Liver (tissue), 8 donors: ENCODE measurements at regions not wholly inside any gene's neighbourhood (a gene's known extent, or its start where the extent isn't known, plus 50 kb on each side); places are given as distances from the start of the nearest gene placed in this dataset.

Experiments
- DNase-seq: peaks from one replicate; pipeline ENCODE4 v3.0.0-alpha.2; 2017; ENCODE audit warnings: low spot score
- H3K27ac ChIP-seq, 2 donors: one replicate each; pipeline ENCODE4 v1.7.0; 2013; ENCODE audit warnings: inconsistent platforms in 2 of 2, low read length in 2 of 2, control low read depth in 1 of 2, low read depth in 1 of 2, mild to moderate bottlenecking in 1 of 2
- H3K27me3 ChIP-seq, 4 donors: one replicate each; pipeline versions ENCODE4 v1.6.1 to v1.7.0; 2013; ENCODE audit warnings: low read length in 3 of 4, inconsistent platforms in 1 of 4, mild to moderate bottlenecking in 1 of 4, moderate library complexity in 1 of 4; ENCODE audit not compliant: control insufficient read depth in 4 of 4, insufficient read depth in 4 of 4
- H3K36me3 ChIP-seq, 4 donors: one replicate each; pipeline versions ENCODE4 v1.6.1 to v1.7.0; 2013; ENCODE audit warnings: low read length in 3 of 4, mild to moderate bottlenecking in 3 of 4, low read depth in 1 of 4, moderate library complexity in 1 of 4; ENCODE audit not compliant: control insufficient read depth in 4 of 4, insufficient read depth in 3 of 4
- H3K4me1 ChIP-seq, 4 donors: one replicate each; pipeline versions ENCODE4 v1.6.1 to v1.7.0; 2013; ENCODE audit warnings: low read length in 3 of 4, mild to moderate bottlenecking in 3 of 4, moderate library complexity in 1 of 4; ENCODE audit not compliant: control insufficient read depth in 4 of 4, insufficient read depth in 4 of 4
- H3K4me3 ChIP-seq, 3 donors: one replicate each; pipeline versions ENCODE4 v1.6.1 to v1.7.0; 2013; ENCODE audit warnings: low read length in 3 of 3, control low read depth in 1 of 3, low read depth in 1 of 3, mild to moderate bottlenecking in 1 of 3
- H3K9ac ChIP-seq, 2 donors: one replicate each; pipeline ENCODE4 v1.7.0; 2013; ENCODE audit warnings: low read length in 2 of 2, mild to moderate bottlenecking in 2 of 2, moderate library complexity in 2 of 2, control low read depth in 1 of 2, low read depth in 1 of 2
- H3K9me3 ChIP-seq, 4 donors: one replicate each; pipeline versions ENCODE4 v1.6.1 to v1.7.0; 2013; ENCODE audit warnings: low read length in 3 of 4; ENCODE audit not compliant: control insufficient read depth in 4 of 4
- ATF3 ChIP-seq: IDR thresholded peaks from 2 replicates; pipeline ENCODE4 v1.6.1; 2016; ENCODE audit warnings: antibody characterized with exemption
- CTCF ChIP-seq: fragments of 150-350 bp; IDR thresholded peaks from 2 replicates; pipeline ENCODE4 v1.5.1; 2017; ENCODE audit warnings: improper control_type of control experiment, low read depth, low read length; ENCODE audit not compliant: missing input control
- EGR1 ChIP-seq, 2 donors: IDR thresholded peaks; 2 replicates each; pipeline ENCODE4 v1.6.1; 2016 to 2018; ENCODE audit warnings: antibody characterized with exemption in 2 of 2, low read depth in 2 of 2
- FOXA1 ChIP-seq: IDR thresholded peaks from 2 replicates; pipeline ENCODE4 v1.6.1; 2016; ENCODE audit warnings: antibody characterized with exemption
- FOXA2 ChIP-seq: IDR thresholded peaks from 2 replicates; pipeline ENCODE4 v1.6.1; 2016; ENCODE audit warnings: antibody characterized with exemption
- GABPA ChIP-seq, 2 donors: IDR thresholded peaks in 1 of 2; conservative IDR thresholded peaks in 1 of 2; 2 replicates each; pipeline ENCODE4 v1.6.1; 2016; ENCODE audit warnings: antibody characterized with exemption in 2 of 2, mild to moderate bottlenecking in 1 of 2, moderate library complexity in 1 of 2
- HNF4A ChIP-seq, 2 donors: conservative IDR thresholded peaks; 2 replicates each; pipeline ENCODE4 v1.6.1; 2016; ENCODE audit warnings: antibody characterized with exemption in 2 of 2, mild to moderate bottlenecking in 2 of 2
- HNF4G ChIP-seq: IDR thresholded peaks from 2 replicates; pipeline ENCODE4 v1.6.1; 2016; ENCODE audit warnings: antibody characterized with exemption
- JUND ChIP-seq, 2 donors: IDR thresholded peaks; 2 replicates each; pipeline ENCODE4 v1.6.1; 2016; ENCODE audit warnings: antibody characterized with exemption in 2 of 2
- NR2F2 ChIP-seq: IDR thresholded peaks from 2 replicates; pipeline ENCODE4 v1.6.1; 2016; ENCODE audit warnings: antibody characterized with exemption
- RAD21 ChIP-seq, 2 donors: IDR thresholded peaks; 2 replicates each; pipeline ENCODE4 v1.6.1; 2016; ENCODE audit warnings: antibody characterized with exemption in 2 of 2, mild to moderate bottlenecking in 2 of 2
- REST ChIP-seq: IDR thresholded peaks from 2 replicates; pipeline ENCODE4 v1.6.1; 2016; ENCODE audit warnings: antibody characterized with exemption, mild to moderate bottlenecking
- RXRA ChIP-seq, 2 donors: IDR thresholded peaks; 2 replicates each; pipeline ENCODE4 v1.6.1; 2017 to 2018; ENCODE audit warnings: antibody characterized with exemption in 2 of 2, mild to moderate bottlenecking in 1 of 2
- SP1 ChIP-seq: IDR thresholded peaks from 2 replicates; pipeline ENCODE4 v1.6.1; 2018; ENCODE audit warnings: antibody characterized with exemption, mild to moderate bottlenecking
- TAF1 ChIP-seq: conservative IDR thresholded peaks from 2 replicates; pipeline ENCODE4 v1.6.1; 2016; ENCODE audit warnings: antibody characterized with exemption, mild to moderate bottlenecking
- YY1 ChIP-seq: IDR thresholded peaks from 2 replicates; pipeline ENCODE4 v1.6.1; 2016; ENCODE audit warnings: antibody characterized with exemption, mild to moderate bottlenecking
- ZBTB33 ChIP-seq: IDR thresholded peaks from 2 replicates; pipeline ENCODE4 v1.6.1; 2016; ENCODE audit warnings: antibody characterized with exemption
- WGBS: extraction: QIAGEN DNeasy Blood & Tissue Kit; methylation state at CpG from one replicate; pipeline ENCODE4 v1.1.7; 2013; 5-methylcytosine and 5-hydroxymethylcytosine counted together
- donor health status: healthy.
- donor health status: healthy.
- donor health status: healthy.
- donor health status: healthy.
- donor health status: healthy.

GRCh38 chrX:140928739-140929138 is 73.7 kb upstream of the SPANXB1 start:
- Histone ChIP-seq H3K9me3 (no peaks in the 10 kb centered on the region), H3K36me3 (no peaks in the 10 kb centered on the region), H3K4me3 (no peak overlapping the region), H3K4me1 (no peaks in the 10 kb centered on the region), H3K9ac (no peak overlapping the region), H3K27ac (no peak overlapping the region), H3K27me3 (no peaks in the 10 kb centered on the region)
- DNase-seq = no peak
- no peak for TF ChIP-seq SP1
- TF ChIP-seq ATF3 = no peak
- no peak for TF ChIP-seq CTCF
- no peak for TF ChIP-seq HNF4G
- no peak for TF ChIP-seq EGR1 (IDR thresholded peaks at IDR 0.05; ENCODE audit: low read depth in 2 of 2)
- no peak for TF ChIP-seq FOXA1
- no peak for TF ChIP-seq YY1
- no peak for TF ChIP-seq REST
- no peak for TF ChIP-seq TAF1
- no peak for TF ChIP-seq HNF4A (conservative IDR thresholded peaks at IDR 0.05)
- TF ChIP-seq NR2F2 = no peak
- TF ChIP-seq RAD21 (IDR thresholded peaks at IDR 0.05) = no peak
- TF ChIP-seq FOXA2 = no peak
- no peak for TF ChIP-seq GABPA (IDR thresholded peaks at IDR 0.05 in 1 of 2, conservative IDR thresholded peaks at IDR 0.05 in 1 of 2)
- no peak for TF ChIP-seq ZBTB33
- TF ChIP-seq JUND (IDR thresholded peaks at IDR 0.05) = no peak
- TF ChIP-seq RXRA (IDR thresholded peaks at IDR 0.05) = no peak
- 92% methylated on average over 3 of the region's 3 CpGs for WGBS

- Histone ChIP-seq H3K36me3 (no peaks in the 10 kb centered on the region), H3K9ac (no peak overlapping the region), H3K27me3 (peaks cover 0 to 3% (median 0%) of the 10 kb centered on the region in 4 donors), H3K4me1 (peaks cover 0 to 10% (median 6%) of the 10 kb centered on the region in 4 donors), H3K27ac (no peak overlapping the region), H3K4me3 (no peak overlapping the region), H3K9me3 (no peaks in the 10 kb centered on the region)
- DNase-seq = no peak
- WGBS = 62% methylated on average over 3 of the region's 3 CpGs
- TF ChIP-seq EGR1 (IDR thresholded peaks at IDR 0.05; ENCODE audit: low read depth in 2 of 2) (no peak), RXRA (IDR thresholded peaks at IDR 0.05) (no peak), REST (no peak), TAF1 (no peak), HNF4A (conservative IDR thresholded peaks at IDR 0.05) (no peak), FOXA1 (no peak), HNF4G (no peak), CTCF (no peak), SP1 (no peak), JUND (IDR thresholded peaks at IDR 0.05) (no peak), GABPA (IDR thresholded peaks at IDR 0.05 in 1 of 2, conservative IDR thresholded peaks at IDR 0.05 in 1 of 2) (no peak), YY1 (no peak), ATF3 (no peak)
Measured at GRCh38 chrX:140933016-140933415, 69.4 kb upstream of the SPANXB1 start.
